Heart right ventricle (tissue), 16 donors: ENCODE measurements at regions not wholly inside any gene's neighbourhood (a gene's known extent, or its start where the extent isn't known, plus 50 kb on each side); places are given as distances from the start of the nearest gene placed in this dataset.

Source experiments
- ATAC-seq, 8 donors: fragments of 200-7000 bp; cut with Tn5 transposase; one replicate each; pipeline ENCODE4 v1.9.1; 2020; ENCODE audit warnings: mild to moderate bottlenecking in 8 of 8, moderate library complexity in 8 of 8, moderate number of reproducible peaks in 1 of 8
- DNase-seq, 2 donors: peaks; one replicate each; pipeline ENCODE4 v3.0.0-alpha.2; 2020
- H3K27ac ChIP-seq, 10 donors: fragments of 200-600 bp; sonication (generic) in 2 of 10; one replicate each; pipeline versions ENCODE4 v1.5.0 to v1.8.0; 2020 to 2022; ENCODE audit warnings: mild to moderate bottlenecking in 3 of 10
- H3K27me3 ChIP-seq, 7 donors: fragments of 200-600 bp; one replicate each; pipeline ENCODE4 v1.8.0; 2021 to 2022; ENCODE audit warnings: mild to moderate bottlenecking in 2 of 7
- H3K36me3 ChIP-seq, 9 donors: fragments of 200-600 bp; sonication (generic) in 1 of 9; one replicate each; pipeline versions ENCODE4 v1.5.0 to v1.8.0; 2020 to 2022; ENCODE audit warnings: mild to moderate bottlenecking in 2 of 9
- H3K4me1 ChIP-seq, 9 donors: fragments of 200-600 bp; sonication (generic) in 1 of 9; one replicate each; pipeline versions ENCODE4 v1.5.0 to v1.8.0; 2020 to 2022; ENCODE audit warnings: mild to moderate bottlenecking in 4 of 9
- H3K4me3 ChIP-seq, 10 donors: fragments of 200-600 bp; sonication (generic) in 2 of 10; one replicate each; pipeline versions ENCODE4 v1.5.0 to v1.8.0; 2020 to 2022; ENCODE audit warnings: mild to moderate bottlenecking in 7 of 10, moderate library complexity in 2 of 10
- H3K9me3 ChIP-seq, 11 donors: fragments of 200-600 bp in 10 of 11; sonication (generic) in 2 of 11; one replicate each; pipeline versions ENCODE4 v1.5.0 to v1.8.0; 2013 to 2022; ENCODE audit warnings: mild to moderate bottlenecking in 2 of 11, control low read depth in 1 of 11, moderate library complexity in 1 of 11
- CTCF ChIP-seq, 9 donors: fragments of 200-600 bp; sonication (generic) in 2 of 9; IDR thresholded peaks; one replicate each; pipeline versions ENCODE4 v1.5.0 to v1.8.0; 2021 to 2022; ENCODE audit warnings: antibody characterized with exemption in 9 of 9, mild to moderate bottlenecking in 5 of 9, moderate library complexity in 1 of 9
- WGBS, 2 donors: extraction: QIAGEN DNeasy Blood & Tissue Kit; methylation state at CpG; one replicate each; pipeline ENCODE4 v1.1.7; 2013; ENCODE audit warnings: inconsistent platforms in 1 of 2; 5-methylcytosine and 5-hydroxymethylcytosine counted together
- intact Hi-C, 10 donors: fragments of 100-400 bp; cut with DNase I; formaldehyde crosslinking; loops; one replicate each; pipeline versions ENCODE4 v1.11.1 to v1.14.2; 2022
- donor health status: Arrhythmogenic right ventricular cardiomyopathy.
- donor health status: ischemic (EF 13 %, LVEDD 7.1; RV severe dilation, severe dysfunction).
- donor health status: healthy with polysubstance abuse.
- donor health status: DM: no; HTN: yes; CAD: no.
- donor health status: DM: no; HTN: no; CAD: no.
- donor health status: ischemic (EF 25% LVEDD 6.9; RV normal size, moderate dysfunction).
- donor health status: ischemic (EF 25% LVEDD 5.7; RV mildly dilated, moderate dysfunction).
- donor health status: healthy.
- donor health status: DM: yes; HTN: yes; CAD: no.
- donor health status: Ischemic cardiomyopathy.
- donor health status: ischemic (EF 35%, LVEDD 5.7; RV mildly dilated, moderate dysfunction).
- donor health status: nonischemic (EF 11% LVEDD 7.7; RV severe dilation, severe dysfunction).
- donor health status: DM: yes; HTN: yes; CAD: no.
- donor health status: PGD.
- donor health status: ischemic (EF 29% LVEDD 5.4; RV normal size, mild dysfunction).
- donor health status: nonischemic (EF 23%, LVEDD 6.1; RV moderate dilation, normal function).

- ATAC-seq, result no peak
These were observed 223.1 kb upstream of the LEF1 start for GRCh38 chr4:108391701-108392455.

GRCh38 chr4:108385076-108385475 lies 216.3 kb upstream of the LEF1 start:
- Histone ChIP-seq H3K4me3 (no peak overlapping the region), H3K27me3 (no peaks in the 10 kb centered on the region), H3K9me3 (peaks cover 0 to 6% (median 0%) of the 10 kb centered on the region in 11 donors), H3K27ac (no peak overlapping the region), H3K36me3 (no peaks in the 10 kb centered on the region), H3K4me1 (no peaks in the 10 kb centered on the region)
- 72 to 78% methylated on average over 2 of the region's 2 CpGs for WGBS, 2 donors
- ATAC-seq (no peak), DNase-seq (no peak)
- intact Hi-C loops, result no loop called here
- TF ChIP-seq CTCF (IDR thresholded peaks at IDR 0.05), result no peak

More at GRCh38 chr4:108391701-108392455, 223.1 kb upstream of the LEF1 start:
- intact Hi-C loops, result no loop called here
- Histone ChIP-seq H3K4me3 (no peak overlapping the region), H3K36me3 (no peaks in the 10 kb centered on the region), H3K4me1 (peaks cover 0 to under 1% (median 0%) of the 10 kb centered on the region in 9 donors), H3K27me3 (no peaks in the 10 kb centered on the region), H3K27ac (no peak overlapping the region), H3K9me3 (no peaks in the 10 kb centered on the region)
- no peak for DNase-seq
- no peak for TF ChIP-seq CTCF (IDR thresholded peaks at IDR 0.05)
- 87 to 90% methylated on average over 3 of the region's 3 CpGs for WGBS, 2 donors

GRCh38 chr4:108384544-108384943 lies 215.8 kb upstream of the LEF1 start:
- H3K27me3 ChIP-seq, result no peaks in the 10 kb centered on the region
- TF ChIP-seq CTCF (IDR thresholded peaks at IDR 0.05), result no peak
- 77 to 86% methylated on average over 1 of the region's 1 CpG for WGBS, 2 donors
- no peaks in the 10 kb centered on the region for H3K4me1 ChIP-seq
- intact Hi-C loops, result no loop called here
- H3K9me3 ChIP-seq, result peaks cover 0 to 11% (median 0%) of the 10 kb centered on the region in 11 donors
- no peak overlapping the region for H3K27ac ChIP-seq
- DNase-seq, result no peak
- ATAC-seq, result no peak
- no peak overlapping the region for H3K4me3 ChIP-seq
- H3K36me3 ChIP-seq, result no peaks in the 10 kb centered on the region

- H3K27ac ChIP-seq, result no peak overlapping the region
- H3K27me3 ChIP-seq, result peaks cover 0 to 6% (median 0%) of the 10 kb centered on the region in 7 donors
- no peaks in the 10 kb centered on the region for H3K36me3 ChIP-seq
- TF ChIP-seq CTCF (IDR thresholded peaks at IDR 0.05), result no peak
- H3K9me3 ChIP-seq, result peaks cover 0 to 11% (median 0%) of the 10 kb centered on the region in 11 donors
- H3K4me3 ChIP-seq, result no peak overlapping the region
- no peak for DNase-seq
- intact Hi-C loops, result no loop called here
- WGBS, 2 donors, result 80 to 84% methylated on average over 4 of the region's 4 CpGs
- H3K4me1 ChIP-seq, result no peaks in the 10 kb centered on the region
- ATAC-seq, result no peak
These were observed 214.4 kb upstream of the LEF1 start for GRCh38 chr4:108383157-108383556.
